Heart left ventricle (tissue), 16 donors: ENCODE measurements at regions not wholly inside any gene's neighbourhood (a gene's known extent, or its start where the extent isn't known, plus 50 kb on each side); places are given as distances from the start of the nearest gene placed in this dataset.

Source experiments
- ATAC-seq, 4 donors: fragments of 200-7000 bp; cut with Tn5 transposase; one replicate each; pipeline ENCODE4 v1.9.1; 2020 to 2022; ENCODE audit warnings: moderate library complexity in 4 of 4, mild to moderate bottlenecking in 3 of 4, moderate number of reproducible peaks in 1 of 4
- DNase-seq, 5 donors: peaks; one replicate each; pipeline ENCODE4 v3.0.0-alpha.2; 2020
- H3K27ac ChIP-seq, 12 donors: fragments of 200-600 bp; sonication (generic) in 4 of 12; one replicate each; pipeline versions ENCODE4 v1.5.0 to v1.8.0; 2016 to 2022; ENCODE audit warnings: mild to moderate bottlenecking in 2 of 12
- H3K27me3 ChIP-seq, 9 donors: fragments of 200-600 bp; sonication (generic) in 2 of 9; one replicate each; pipeline versions ENCODE4 v1.5.1 to v1.8.0; 2016 to 2022; ENCODE audit warnings: mild to moderate bottlenecking in 3 of 9
- H3K36me3 ChIP-seq, 9 donors: fragments of 200-600 bp; sonication (generic) in 2 of 9; one replicate each; pipeline versions ENCODE4 v1.5.0 to v1.8.0; 2018 to 2022; ENCODE audit warnings: mild to moderate bottlenecking in 2 of 9
- H3K4me1 ChIP-seq, 12 donors: fragments of 200-600 bp; sonication (generic) in 4 of 12; one replicate each; pipeline versions ENCODE4 v1.5.0 to v1.8.0; 2016 to 2022; ENCODE audit warnings: mild to moderate bottlenecking in 3 of 12
- H3K4me3 ChIP-seq, 12 donors: fragments of 200-600 bp; sonication (generic) in 4 of 12; one replicate each; pipeline versions ENCODE4 v1.5.0 to v1.8.0; 2017 to 2022; ENCODE audit warnings: mild to moderate bottlenecking in 9 of 12, moderate library complexity in 4 of 12
- H3K9me3 ChIP-seq, 12 donors: fragments of 200-600 bp; sonication (generic) in 4 of 12; one replicate each; pipeline versions ENCODE4 v1.5.0 to v1.8.0; 2016 to 2022; ENCODE audit warnings: mild to moderate bottlenecking in 1 of 12
- POLR2A ChIP-seq, 2 donors: fragments of 450-650 bp; IDR thresholded peaks; one replicate each; pipeline ENCODE4 v1.6.1; 2017; ENCODE audit warnings: antibody characterized with exemption in 2 of 2, mild to moderate bottlenecking in 2 of 2, moderate library complexity in 2 of 2
- WGBS, 4 donors: extraction: QIAGEN DNeasy Blood & Tissue Kit in 2 of 4; methylation state at CpG; one replicate each; pipeline versions ENCODE4 v1.1.5 to v1.1.7; 2013 to 2018; 5-methylcytosine and 5-hydroxymethylcytosine counted together
- intact Hi-C, 10 donors: fragments of 100-400 bp; cut with DNase I; formaldehyde crosslinking; loops; one replicate each; pipeline versions ENCODE4 v1.11.1 to v1.14.2; 2022
- TF ChIP-seq, protein P1 (sequence below), 12 donors: fragments of 200-600 bp; sonication (generic) in 4 of 12; IDR thresholded peaks; one replicate each; pipeline versions ENCODE4 v1.5.0 to v1.8.0; 2018 to 2022; ENCODE audit warnings: antibody characterized with exemption in 12 of 12, mild to moderate bottlenecking in 5 of 12
- donor health status: ischemic (EF 13 %, LVEDD 7.1; RV severe dilation, severe dysfunction).
- donor health status: healthy with polysubstance abuse.
- donor health status: DM: no; HTN: yes; CAD: no.
- donor health status: DM: no; HTN: no; CAD: no.
- donor health status: ischemic (EF 25% LVEDD 6.9; RV normal size, moderate dysfunction).
- donor health status: ischemic (EF 25% LVEDD 5.7; RV mildly dilated, moderate dysfunction).
- donor health status: healthy.
- donor health status: DM: yes; HTN: yes; CAD: no.
- donor health status: ischemic (EF 35%, LVEDD 5.7; RV mildly dilated, moderate dysfunction).
- donor health status: nonischemic (EF 11% LVEDD 7.7; RV severe dilation, severe dysfunction).
- donor health status: DM: yes; HTN: yes; CAD: no.
- donor health status: PGD.
- donor health status: ischemic (EF 29% LVEDD 5.4; RV normal size, mild dysfunction).
- donor health status: nonischemic (EF 23%, LVEDD 6.1; RV moderate dilation, normal function).

GRCh38 chr2:78654941-78655340, 370.6 kb upstream of the REG3G start:
- H3K4me3 ChIP-seq = no peak overlapping the region
- H3K27me3 ChIP-seq = no peaks in the 10 kb centered on the region
- TF ChIP-seq, protein P1, sequence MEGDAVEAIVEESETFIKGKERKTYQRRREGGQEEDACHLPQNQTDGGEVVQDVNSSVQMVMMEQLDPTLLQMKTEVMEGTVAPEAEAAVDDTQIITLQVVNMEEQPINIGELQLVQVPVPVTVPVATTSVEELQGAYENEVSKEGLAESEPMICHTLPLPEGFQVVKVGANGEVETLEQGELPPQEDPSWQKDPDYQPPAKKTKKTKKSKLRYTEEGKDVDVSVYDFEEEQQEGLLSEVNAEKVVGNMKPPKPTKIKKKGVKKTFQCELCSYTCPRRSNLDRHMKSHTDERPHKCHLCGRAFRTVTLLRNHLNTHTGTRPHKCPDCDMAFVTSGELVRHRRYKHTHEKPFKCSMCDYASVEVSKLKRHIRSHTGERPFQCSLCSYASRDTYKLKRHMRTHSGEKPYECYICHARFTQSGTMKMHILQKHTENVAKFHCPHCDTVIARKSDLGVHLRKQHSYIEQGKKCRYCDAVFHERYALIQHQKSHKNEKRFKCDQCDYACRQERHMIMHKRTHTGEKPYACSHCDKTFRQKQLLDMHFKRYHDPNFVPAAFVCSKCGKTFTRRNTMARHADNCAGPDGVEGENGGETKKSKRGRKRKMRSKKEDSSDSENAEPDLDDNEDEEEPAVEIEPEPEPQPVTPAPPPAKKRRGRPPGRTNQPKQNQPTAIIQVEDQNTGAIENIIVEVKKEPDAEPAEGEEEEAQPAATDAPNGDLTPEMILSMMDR (IDR thresholded peaks at IDR 0.05) = no peak
- TF ChIP-seq POLR2A (IDR thresholded peaks at IDR 0.05) = no peak
- no peaks in the 10 kb centered on the region for H3K36me3 ChIP-seq
- DNase-seq = no peak
- no peak overlapping the region for H3K27ac ChIP-seq
- 72 to 80% (median 78%) methylated on average over 3 to 5 of the region's 5 CpGs for WGBS, 4 donors
- no peaks in the 10 kb centered on the region for H3K4me1 ChIP-seq
- intact Hi-C loops = no loop called here
- no peak for ATAC-seq
- peaks cover 0 to 31% (median 7%) of the 10 kb centered on the region in 12 donors for H3K9me3 ChIP-seq

GRCh38 chr2:78676921-78677696, 348.4 kb upstream of the REG3G start:
- H3K4me1 ChIP-seq = no peaks in the 10 kb centered on the region
- ATAC-seq = no peak
- H3K36me3 ChIP-seq = no peaks in the 10 kb centered on the region
- H3K27ac ChIP-seq = no peak overlapping the region
- H3K9me3 ChIP-seq = peaks cover 0 to 4% (median 0%) of the 10 kb centered on the region in 12 donors
- WGBS, 4 donors = 57 to 76% (median 74%) methylated on average over 4 of the region's 4 CpGs
- intact Hi-C loops = no loop called here
- H3K4me3 ChIP-seq = no peak overlapping the region
- DNase-seq = no peak
- no peaks in the 10 kb centered on the region for H3K27me3 ChIP-seq
- TF ChIP-seq, protein P1 (IDR thresholded peaks at IDR 0.05) = no peak

GRCh38 chr2:78677774-78678173, 347.7 kb upstream of the REG3G start:
- intact Hi-C loops = no loop called here
- H3K27me3 ChIP-seq = no peaks in the 10 kb centered on the region
- no peaks in the 10 kb centered on the region for H3K36me3 ChIP-seq
- H3K27ac ChIP-seq = no peak overlapping the region
- no peak overlapping the region for H3K4me3 ChIP-seq
- TF ChIP-seq, protein P1 (IDR thresholded peaks at IDR 0.05) = no peak
- no peak for TF ChIP-seq POLR2A (IDR thresholded peaks at IDR 0.05)
- ATAC-seq (no peak), DNase-seq (no peak)
- peaks cover 0 to 4% (median 0%) of the 10 kb centered on the region in 12 donors for H3K9me3 ChIP-seq
- 77 to 85% (median 78%) methylated on average over 7 of the region's 7 CpGs for WGBS, 4 donors
- H3K4me1 ChIP-seq = no peaks in the 10 kb centered on the region

DNA sequence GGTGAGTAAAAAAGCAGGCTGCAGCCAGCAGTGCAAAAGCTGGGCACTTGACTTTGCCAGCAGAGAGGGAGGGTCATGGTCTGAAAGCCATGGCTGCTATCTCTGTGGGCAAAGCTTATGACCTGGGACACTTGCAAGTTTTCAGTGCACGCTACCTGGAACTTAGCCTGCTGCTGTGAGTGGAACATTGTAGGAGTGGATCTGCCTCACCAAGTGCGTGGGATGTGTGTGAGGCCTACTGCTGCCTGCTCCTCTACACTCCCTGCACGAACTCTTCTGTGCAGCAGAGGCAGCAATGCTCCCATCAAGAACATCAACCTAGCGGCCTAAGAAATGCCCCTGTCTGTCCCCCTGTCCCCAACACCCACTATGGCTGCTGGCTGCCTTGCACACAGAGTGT, 344.1 kb upstream of the REG3G start:
- no peak overlapping the region for H3K4me3 ChIP-seq
- no peak overlapping the region for H3K27ac ChIP-seq
- H3K27me3 ChIP-seq = no peaks in the 10 kb centered on the region
- TF ChIP-seq POLR2A (IDR thresholded peaks at IDR 0.05) = no peak
- TF ChIP-seq, protein P1 (IDR thresholded peaks at IDR 0.05) = no peak
- no peak for DNase-seq
- 66 to 89% (median 75%) methylated on average over 3 to 4 of the region's 4 CpGs for WGBS, 4 donors
- H3K36me3 ChIP-seq = no peaks in the 10 kb centered on the region
- no peak for ATAC-seq
- intact Hi-C loops = no loop called here
- peaks cover 0 to 10% (median 0%) of the 10 kb centered on the region in 12 donors for H3K9me3 ChIP-seq
- H3K4me1 ChIP-seq = no peaks in the 10 kb centered on the region
